ENCODE measurements at regions not wholly inside any gene's neighbourhood (a gene's known extent, or its start where the extent isn't known, plus 50 kb on each side); places are given as distances from the start of the nearest gene placed in this dataset.

GRCh38 chr14:62031504-62031903 is 269.3 kb downstream of the SNAPC1 start:
- H2AFZ ChIP-seq (ENCODE audit: low read length) = no peak overlapping the region
- H3K4me2 ChIP-seq (ENCODE audit: low read depth, low read length) = no peak overlapping the region
- ATAC-seq (no peak), FAIRE-seq (no peak), DNase-seq (ENCODE audit: low spot score) (no peak)
- H3K4me1 ChIP-seq (ENCODE audit: insufficient read depth, low read length) = no peaks in the 10 kb centered on the region
- H3K27ac ChIP-seq (ENCODE audit: extremely low read length, insufficient read depth, low read length) = no peak overlapping the region
- no peak overlapping the region for H3K4me3 ChIP-seq (replicated peaks in 1 of 3; ENCODE audit: insufficient read depth in 1 of 3, low read depth in 2 of 3, low read length in 3 of 3)
- in situ Hi-C loops (cut with HindIII; ENCODE audit: extremely low pct_ligation_motif_present, low pct_unique_long_range_greater_than_20kb) = no loop called here
- 27% methylated on average over 3 of the region's 3 CpGs for WGBS (ENCODE audit: low lambda C conversion rate)
- no peaks in the 10 kb centered on the region for H3K27me3 ChIP-seq (ENCODE audit: control insufficient read depth in 1 of 2, insufficient read depth in 2 of 2, low read length in 2 of 2)
- no TSS peak for BruUV-seq (replicated peaks)
- no peak overlapping the region for H3K9ac ChIP-seq (ENCODE audit: insufficient read depth, low read depth, low read length)
- H3K36me3 ChIP-seq (replicated peaks in 1 of 2; ENCODE audit: control insufficient read depth in 1 of 2, insufficient read depth in 2 of 2, low read length in 2 of 2) = no peaks in the 10 kb centered on the region
- ChIA-PET POLR2A (no interaction called here), CTCF (ENCODE audit: low intra/inter-chr PET ratio, low total read pairs) (no interaction called here)
- H4K20me1 ChIP-seq (ENCODE audit: insufficient read depth, low read length) = no peaks in the 10 kb centered on the region
- TF ChIP-seq U2AF2 (IDR thresholded peaks at IDR 0.05; ENCODE audit: low read depth, low read length) = no peak
- no peaks in the 10 kb centered on the region for H3K79me2 ChIP-seq (ENCODE audit: insufficient read depth, low read length)
- no peaks in the 10 kb centered on the region for H3K9me3 ChIP-seq (ENCODE audit: low read length)
- intact Hi-C loops (cut with micrococcal nuclease; ENCODE audit: unreplicated experiment) = no loop called here

- in situ Hi-C loops (cut with HindIII; ENCODE audit: extremely low pct_ligation_motif_present, low pct_unique_long_range_greater_than_20kb) (no loop called here), intact Hi-C loops (cut with micrococcal nuclease; ENCODE audit: unreplicated experiment) (no loop called here)
- H3K4me1 ChIP-seq (ENCODE audit: insufficient read depth, low read length) = no peaks in the 10 kb centered on the region
- no peaks in the 10 kb centered on the region for H3K79me2 ChIP-seq (ENCODE audit: insufficient read depth, low read length)
- DNase-seq (ENCODE audit: low spot score) (no peak), FAIRE-seq (no peak), ATAC-seq (no peak)
- H3K36me3 ChIP-seq (replicated peaks in 1 of 2; ENCODE audit: control insufficient read depth in 1 of 2, insufficient read depth in 2 of 2, low read length in 2 of 2) = no peaks in the 10 kb centered on the region
- H3K27ac ChIP-seq (ENCODE audit: extremely low read length, insufficient read depth, low read length) = no peak overlapping the region
- H3K9ac ChIP-seq (ENCODE audit: insufficient read depth, low read depth, low read length) = no peak overlapping the region
- H3K27me3 ChIP-seq (ENCODE audit: control insufficient read depth in 1 of 2, insufficient read depth in 2 of 2, low read length in 2 of 2) = no peaks in the 10 kb centered on the region
- CTCF ChIA-PET (ENCODE audit: low intra/inter-chr PET ratio, low total read pairs) = no interaction called here
- no peak overlapping the region for H3K4me3 ChIP-seq (replicated peaks in 1 of 3; ENCODE audit: insufficient read depth in 1 of 3, low read depth in 2 of 3, low read length in 3 of 3)
- POLR2A ChIA-PET = no interaction called here
- no peaks in the 10 kb centered on the region for H3K9me3 ChIP-seq (ENCODE audit: low read length)
- BruUV-seq (replicated peaks) = no TSS peak
- WGBS (ENCODE audit: low lambda C conversion rate) = 6% methylated on average over 3 of the region's 3 CpGs
- H2AFZ ChIP-seq (ENCODE audit: low read length) = no peak overlapping the region
- TF ChIP-seq ZNF652 (CRISPR knock-in tag; IDR thresholded peaks at IDR 0.05; ENCODE audit: borderline replicate concordance, low read depth) = no peak
- no peak for TF ChIP-seq RARG (CRISPR knock-in tag; IDR thresholded peaks at IDR 0.05; ENCODE audit: low read depth)
- TF ChIP-seq STAT5B (CRISPR knock-in tag; IDR thresholded peaks at IDR 0.05) = no peak
- no peak for TF ChIP-seq ZNF180 (CRISPR knock-in tag; IDR thresholded peaks at IDR 0.05; ENCODE audit: borderline replicate concordance, low read depth)
- H3K4me2 ChIP-seq (ENCODE audit: low read depth, low read length) = no peak overlapping the region
- H4K20me1 ChIP-seq (ENCODE audit: insufficient read depth, low read length) = no peaks in the 10 kb centered on the region
Observed at GRCh38 chr14:62053188-62053587, 291.0 kb downstream of the SNAPC1 start.

Data from HepG2 (cell line).